ENCODE measurements at regions not wholly inside any gene's neighbourhood (a gene's known extent, or its start where the extent isn't known, plus 50 kb on each side); places are given as distances from the start of the nearest gene placed in this dataset.

DNA sequence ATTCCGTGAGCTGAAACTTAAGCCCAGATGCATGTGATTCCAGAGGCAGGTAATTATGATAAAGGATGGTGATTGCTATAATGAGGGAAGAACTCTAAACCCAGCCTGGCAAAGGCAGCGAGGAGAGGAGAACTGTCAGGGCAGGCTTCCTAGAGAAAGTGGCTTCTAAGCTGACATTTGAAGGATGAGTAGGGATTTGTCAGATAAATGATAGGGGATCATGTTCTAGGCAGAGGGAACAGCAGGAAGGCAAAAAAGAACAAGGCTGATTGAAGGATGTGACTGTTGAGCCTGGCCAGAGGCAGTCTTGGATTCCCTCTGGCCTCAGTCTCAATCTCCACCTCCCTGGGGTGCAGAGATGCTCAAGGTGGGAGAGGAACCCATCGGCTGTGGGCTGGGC, 146.4 kb upstream of the POU3F1 start:
- no peak overlapping the region for H3K27ac ChIP-seq (ENCODE audit: low read depth, low read length)
- no peak overlapping the region for H4K8ac ChIP-seq (ENCODE audit: low read depth, low read length)
- no peaks in the 10 kb centered on the region for H3K4me1 ChIP-seq (ENCODE audit: control insufficient read depth, low read depth, low read length)
- no peaks in the 10 kb centered on the region for H3K27me3 ChIP-seq (ENCODE audit: insufficient read depth, low read length, poor library complexity)
- no peak overlapping the region for H3K23ac ChIP-seq (ENCODE audit: low read length)
- no peak overlapping the region for H2AK5ac ChIP-seq (ENCODE audit: low read length)
- H3K56ac ChIP-seq (ENCODE audit: low read length): no peak overlapping the region
- DNase-seq: no peak
- no peak overlapping the region for H3K18ac ChIP-seq (ENCODE audit: low read length)
- H3K36me3 ChIP-seq (ENCODE audit: control insufficient read depth, insufficient read depth, low read length): no peaks in the 10 kb centered on the region
- no peak overlapping the region for H3K4me3 ChIP-seq (ENCODE audit: low read length)
- H3K9ac ChIP-seq (ENCODE audit: low read length): no peak overlapping the region
- H2BK5ac ChIP-seq (ENCODE audit: low read length): no peak overlapping the region
- no peak overlapping the region for H3K4me2 ChIP-seq (ENCODE audit: low read length)
- H2BK120ac ChIP-seq (ENCODE audit: low read depth, low read length): no peak overlapping the region
- no peak overlapping the region for H3K4ac ChIP-seq (ENCODE audit: low read depth, low read length)
- H3K79me1 ChIP-seq (ENCODE audit: low read length): no peaks in the 10 kb centered on the region
- WGBS (ENCODE audit: extremely low coverage, insufficient coverage, low lambda C conversion rate): no CpG with 5 or more reads among the region's 3 CpGs
- H4K5ac ChIP-seq (ENCODE audit: low read length): no peak overlapping the region
- no peak overlapping the region for H2BK15ac ChIP-seq (replicated peaks; ENCODE audit: low read depth)
- H3K79me2 ChIP-seq (ENCODE audit: control insufficient read depth, insufficient read depth, low read length): no peaks in the 10 kb centered on the region

GRCh38 chr1:38191461-38191860, 144.9 kb upstream of the POU3F1 start:
- H2BK120ac ChIP-seq (ENCODE audit: low read depth, low read length): no peak overlapping the region
- H3K27me3 ChIP-seq (ENCODE audit: insufficient read depth, low read length, poor library complexity): no peaks in the 10 kb centered on the region
- no peaks in the 10 kb centered on the region for H3K79me2 ChIP-seq (ENCODE audit: control insufficient read depth, insufficient read depth, low read length)
- no peak overlapping the region for H3K4me2 ChIP-seq (ENCODE audit: low read length)
- H3K56ac ChIP-seq (ENCODE audit: low read length): no peak overlapping the region
- WGBS (ENCODE audit: extremely low coverage, insufficient coverage, low lambda C conversion rate): no CpG with 5 or more reads among the region's 7 CpGs
- H3K36me3 ChIP-seq (ENCODE audit: control insufficient read depth, insufficient read depth, low read length): no peaks in the 10 kb centered on the region
- no peak overlapping the region for H2BK15ac ChIP-seq (replicated peaks; ENCODE audit: low read depth)
- H3K9ac ChIP-seq (ENCODE audit: low read length): no peak overlapping the region
- H3K4me1 ChIP-seq (ENCODE audit: control insufficient read depth, low read depth, low read length): no peaks in the 10 kb centered on the region
- no peak overlapping the region for H4K8ac ChIP-seq (ENCODE audit: low read depth, low read length)
- H4K5ac ChIP-seq (ENCODE audit: low read length): no peak overlapping the region
- no peak overlapping the region for H2BK5ac ChIP-seq (ENCODE audit: low read length)
- DNase-seq: no peak
- no peak overlapping the region for H3K4ac ChIP-seq (ENCODE audit: low read depth, low read length)
- H3K4me3 ChIP-seq (ENCODE audit: low read length): no peak overlapping the region
- H3K23ac ChIP-seq (ENCODE audit: low read length): no peak overlapping the region
- no peak overlapping the region for H2AK5ac ChIP-seq (ENCODE audit: low read length)
- H3K18ac ChIP-seq (ENCODE audit: low read length): no peak overlapping the region
- H3K27ac ChIP-seq (ENCODE audit: low read depth, low read length): no peak overlapping the region
- no peaks in the 10 kb centered on the region for H3K79me1 ChIP-seq (ENCODE audit: low read length)

GRCh38 chr1:38190983-38191382, 144.4 kb upstream of the POU3F1 start:
- no peak overlapping the region for H2BK120ac ChIP-seq (ENCODE audit: low read depth, low read length)
- no peak overlapping the region for H3K18ac ChIP-seq (ENCODE audit: low read length)
- no CpG with 5 or more reads among the region's 5 CpGs for WGBS (ENCODE audit: extremely low coverage, insufficient coverage, low lambda C conversion rate)
- no peak overlapping the region for H2BK15ac ChIP-seq (replicated peaks; ENCODE audit: low read depth)
- H3K9ac ChIP-seq (ENCODE audit: low read length): no peak overlapping the region
- no peak overlapping the region for H3K4ac ChIP-seq (ENCODE audit: low read depth, low read length)
- no peak overlapping the region for H2AK5ac ChIP-seq (ENCODE audit: low read length)
- H3K79me1 ChIP-seq (ENCODE audit: low read length): no peaks in the 10 kb centered on the region
- H3K23ac ChIP-seq (ENCODE audit: low read length): no peak overlapping the region
- H3K79me2 ChIP-seq (ENCODE audit: control insufficient read depth, insufficient read depth, low read length): no peaks in the 10 kb centered on the region
- H3K27ac ChIP-seq (ENCODE audit: low read depth, low read length): no peak overlapping the region
- H3K4me3 ChIP-seq (ENCODE audit: low read length): no peak overlapping the region
- no peak overlapping the region for H4K8ac ChIP-seq (ENCODE audit: low read depth, low read length)
- no peaks in the 10 kb centered on the region for H3K36me3 ChIP-seq (ENCODE audit: control insufficient read depth, insufficient read depth, low read length)
- H3K56ac ChIP-seq (ENCODE audit: low read length): no peak overlapping the region
- H3K4me1 ChIP-seq (ENCODE audit: control insufficient read depth, low read depth, low read length): no peaks in the 10 kb centered on the region
- no peaks in the 10 kb centered on the region for H3K27me3 ChIP-seq (ENCODE audit: insufficient read depth, low read length, poor library complexity)
- no peak overlapping the region for H3K4me2 ChIP-seq (ENCODE audit: low read length)
- no peak for DNase-seq
- no peak overlapping the region for H2BK5ac ChIP-seq (ENCODE audit: low read length)
- no peak overlapping the region for H4K5ac ChIP-seq (ENCODE audit: low read length)

DNA sequence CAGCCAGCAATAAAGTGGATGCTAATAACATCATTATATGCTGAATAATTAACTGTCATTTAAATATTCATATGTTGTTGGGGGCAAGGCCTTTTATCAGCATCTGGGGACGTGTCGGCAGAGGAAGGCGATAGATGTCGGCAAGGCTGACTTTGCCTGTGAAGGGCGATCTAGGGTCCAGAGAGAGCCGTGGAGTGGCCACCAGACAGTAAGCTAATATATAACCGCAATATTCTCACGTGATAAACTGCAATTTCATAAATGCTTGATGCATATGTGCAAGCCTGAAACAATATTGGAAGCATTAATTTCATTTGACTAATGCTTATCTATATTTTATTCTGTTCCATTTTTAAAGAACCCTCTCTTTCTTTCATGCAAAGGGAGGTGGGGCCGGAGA, 141.0 kb upstream of the POU3F1 start:
- no CpG with 5 or more reads among the region's 9 CpGs for WGBS (ENCODE audit: extremely low coverage, insufficient coverage, low lambda C conversion rate)
- H3K56ac ChIP-seq (ENCODE audit: low read length): no peak overlapping the region
- no peak overlapping the region for H2BK5ac ChIP-seq (ENCODE audit: low read length)
- no peaks in the 10 kb centered on the region for H3K36me3 ChIP-seq (ENCODE audit: control insufficient read depth, insufficient read depth, low read length)
- H4K5ac ChIP-seq (ENCODE audit: low read length): no peak overlapping the region
- H2AK5ac ChIP-seq (ENCODE audit: low read length): no peak overlapping the region
- H2BK15ac ChIP-seq (replicated peaks; ENCODE audit: low read depth): no peak overlapping the region
- H3K27me3 ChIP-seq (ENCODE audit: insufficient read depth, low read length, poor library complexity): no peaks in the 10 kb centered on the region
- H3K4ac ChIP-seq (ENCODE audit: low read depth, low read length): no peak overlapping the region
- no peak overlapping the region for H3K23ac ChIP-seq (ENCODE audit: low read length)
- no peak overlapping the region for H3K27ac ChIP-seq (ENCODE audit: low read depth, low read length)
- no peak overlapping the region for H3K9ac ChIP-seq (ENCODE audit: low read length)
- H3K79me1 ChIP-seq (ENCODE audit: low read length): no peaks in the 10 kb centered on the region
- no peak overlapping the region for H3K4me3 ChIP-seq (ENCODE audit: low read length)
- H3K4me1 ChIP-seq (ENCODE audit: control insufficient read depth, low read depth, low read length): peaks cover 3% of the 10 kb centered on the region
- H3K79me2 ChIP-seq (ENCODE audit: control insufficient read depth, insufficient read depth, low read length): no peaks in the 10 kb centered on the region
- no peak overlapping the region for H3K4me2 ChIP-seq (ENCODE audit: low read length)
- no peak for DNase-seq
- H2BK120ac ChIP-seq (ENCODE audit: low read depth, low read length): no peak overlapping the region
- no peak overlapping the region for H4K8ac ChIP-seq (ENCODE audit: low read depth, low read length)
- no peak overlapping the region for H3K18ac ChIP-seq (ENCODE audit: low read length)

DNA sequence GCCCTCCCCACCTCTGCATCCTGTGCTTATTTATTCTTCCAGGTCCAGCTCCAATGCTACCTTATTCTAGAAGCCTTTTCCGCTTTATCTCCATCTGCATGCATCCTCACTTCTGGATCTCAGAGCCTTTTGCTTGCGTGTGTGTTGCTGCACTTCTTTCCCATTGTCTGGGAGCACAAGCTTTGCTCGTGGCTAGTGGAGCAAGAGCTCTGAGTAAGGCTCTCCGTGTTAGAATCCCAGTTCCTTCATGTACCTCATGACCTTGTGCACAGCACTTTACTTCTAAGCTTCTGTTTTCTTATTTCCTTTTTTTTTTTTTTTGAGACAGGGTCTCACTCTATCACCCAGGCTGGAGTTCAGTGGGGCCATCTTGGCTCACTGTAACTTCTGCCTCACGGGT, 140.0 kb upstream of the POU3F1 start:
- no peak overlapping the region for H3K4ac ChIP-seq (ENCODE audit: low read depth, low read length)
- H2BK5ac ChIP-seq (ENCODE audit: low read length): no peak overlapping the region
- no peak overlapping the region for H2AK5ac ChIP-seq (ENCODE audit: low read length)
- no peak overlapping the region for H3K18ac ChIP-seq (ENCODE audit: low read length)
- H3K79me2 ChIP-seq (ENCODE audit: control insufficient read depth, insufficient read depth, low read length): no peaks in the 10 kb centered on the region
- no peak overlapping the region for H3K4me3 ChIP-seq (ENCODE audit: low read length)
- DNase-seq: no peak
- no peak overlapping the region for H3K4me2 ChIP-seq (ENCODE audit: low read length)
- H3K4me1 ChIP-seq (ENCODE audit: control insufficient read depth, low read depth, low read length): peaks cover 3% of the 10 kb centered on the region
- no peak overlapping the region for H4K5ac ChIP-seq (ENCODE audit: low read length)
- no peaks in the 10 kb centered on the region for H3K27me3 ChIP-seq (ENCODE audit: insufficient read depth, low read length, poor library complexity)
- no peak overlapping the region for H4K8ac ChIP-seq (ENCODE audit: low read depth, low read length)
- no peak overlapping the region for H3K9ac ChIP-seq (ENCODE audit: low read length)
- H3K56ac ChIP-seq (ENCODE audit: low read length): no peak overlapping the region
- H3K23ac ChIP-seq (ENCODE audit: low read length): no peak overlapping the region
- H3K79me1 ChIP-seq (ENCODE audit: low read length): no peaks in the 10 kb centered on the region
- H2BK120ac ChIP-seq (ENCODE audit: low read depth, low read length): no peak overlapping the region
- H3K27ac ChIP-seq (ENCODE audit: low read depth, low read length): no peak overlapping the region
- no peak overlapping the region for H2BK15ac ChIP-seq (replicated peaks; ENCODE audit: low read depth)
- no CpG with 5 or more reads among the region's 5 CpGs for WGBS (ENCODE audit: extremely low coverage, insufficient coverage, low lambda C conversion rate)
- H3K36me3 ChIP-seq (ENCODE audit: control insufficient read depth, insufficient read depth, low read length): no peaks in the 10 kb centered on the region

- Histone ChIP-seq H3K18ac (ENCODE audit: low read length) (no peak overlapping the region), H4K8ac (ENCODE audit: low read depth, low read length) (no peak overlapping the region), H3K4me3 (ENCODE audit: low read length) (no peak overlapping the region), H3K36me3 (ENCODE audit: control insufficient read depth, insufficient read depth, low read length) (no peaks in the 10 kb centered on the region), H2AK5ac (ENCODE audit: low read length) (no peak overlapping the region), H2BK5ac (ENCODE audit: low read length) (no peak overlapping the region), H3K9ac (ENCODE audit: low read length) (no peak overlapping the region), H3K27me3 (ENCODE audit: insufficient read depth, low read length, poor library complexity) (no peaks in the 10 kb centered on the region), H3K56ac (ENCODE audit: low read length) (no peak overlapping the region), H3K4ac (ENCODE audit: low read depth, low read length) (no peak overlapping the region), H3K4me2 (ENCODE audit: low read length) (no peak overlapping the region), H3K23ac (ENCODE audit: low read length) (no peak overlapping the region), H2BK120ac (ENCODE audit: low read depth, low read length) (no peak overlapping the region), H4K5ac (ENCODE audit: low read length) (no peak overlapping the region), H3K27ac (ENCODE audit: low read depth, low read length) (no peak overlapping the region), H2BK15ac (replicated peaks; ENCODE audit: low read depth) (no peak overlapping the region), H3K79me2 (ENCODE audit: control insufficient read depth, insufficient read depth, low read length) (no peaks in the 10 kb centered on the region), H3K4me1 (ENCODE audit: control insufficient read depth, low read depth, low read length) (peaks cover 3% of the 10 kb centered on the region), H3K79me1 (ENCODE audit: low read length) (no peaks in the 10 kb centered on the region)
- DNase-seq: no peak
- WGBS (ENCODE audit: extremely low coverage, insufficient coverage, low lambda C conversion rate): no CpG with 5 or more reads among the region's 7 CpGs
Measured at GRCh38 chr1:38185913-38186312, 139.3 kb upstream of the POU3F1 start.
